ENCODE measurements at regions not wholly inside any gene's neighbourhood (a gene's known extent, or its start where the extent isn't known, plus 50 kb on each side); places are given as distances from the start of the nearest gene placed in this dataset.

DNA sequence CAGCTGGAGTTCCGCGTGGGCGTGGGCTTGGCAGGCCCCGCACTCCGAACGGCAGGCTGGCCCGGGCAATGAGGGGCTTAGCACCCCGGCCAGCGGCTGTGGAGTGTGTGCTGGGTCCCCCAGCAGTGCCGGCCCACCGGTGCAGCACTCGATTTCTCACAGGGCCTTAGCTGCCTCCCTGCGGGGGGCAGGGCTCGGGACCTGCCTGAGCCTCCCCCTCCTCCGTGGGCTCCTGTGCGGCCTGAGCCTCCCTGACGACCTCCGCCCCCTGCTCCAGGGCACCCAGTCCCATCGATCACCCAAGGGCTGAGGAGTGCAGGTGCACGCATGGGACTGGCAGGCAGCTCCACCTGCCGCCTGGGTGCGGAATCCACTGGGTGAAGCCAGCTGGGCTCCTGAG is 191.8 kb downstream of the CYLC2 start:
- TF ChIP-seq, protein P1, sequence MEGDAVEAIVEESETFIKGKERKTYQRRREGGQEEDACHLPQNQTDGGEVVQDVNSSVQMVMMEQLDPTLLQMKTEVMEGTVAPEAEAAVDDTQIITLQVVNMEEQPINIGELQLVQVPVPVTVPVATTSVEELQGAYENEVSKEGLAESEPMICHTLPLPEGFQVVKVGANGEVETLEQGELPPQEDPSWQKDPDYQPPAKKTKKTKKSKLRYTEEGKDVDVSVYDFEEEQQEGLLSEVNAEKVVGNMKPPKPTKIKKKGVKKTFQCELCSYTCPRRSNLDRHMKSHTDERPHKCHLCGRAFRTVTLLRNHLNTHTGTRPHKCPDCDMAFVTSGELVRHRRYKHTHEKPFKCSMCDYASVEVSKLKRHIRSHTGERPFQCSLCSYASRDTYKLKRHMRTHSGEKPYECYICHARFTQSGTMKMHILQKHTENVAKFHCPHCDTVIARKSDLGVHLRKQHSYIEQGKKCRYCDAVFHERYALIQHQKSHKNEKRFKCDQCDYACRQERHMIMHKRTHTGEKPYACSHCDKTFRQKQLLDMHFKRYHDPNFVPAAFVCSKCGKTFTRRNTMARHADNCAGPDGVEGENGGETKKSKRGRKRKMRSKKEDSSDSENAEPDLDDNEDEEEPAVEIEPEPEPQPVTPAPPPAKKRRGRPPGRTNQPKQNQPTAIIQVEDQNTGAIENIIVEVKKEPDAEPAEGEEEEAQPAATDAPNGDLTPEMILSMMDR (IDR thresholded peaks at IDR 0.05; ENCODE audit: low read length) = no peak
- no peak for TF ChIP-seq EZH2 (IDR thresholded peaks at IDR 0.05; ENCODE audit: borderline replicate concordance, low read length)
